OCI-LY3 (cell line): ENCODE measurements at regions not wholly inside any gene's neighbourhood (a gene's known extent, or its start where the extent isn't known, plus 50 kb on each side); places are given as distances from the start of the nearest gene placed in this dataset.

Source experiments
- H2AFZ ChIP-seq: fragments of 200-600, 300-600 bp; shearing (Covaris generic); 2 replicates; pipeline ENCODE4 v1.6.0; 2014; ENCODE audit warnings: antibody characterized with exemption, low read depth, low read length
- H3K27ac ChIP-seq: fragments of 200-600, 300-600 bp; sonication (generic); 2 replicates; pipeline ENCODE4 v1.5.1; 2014; ENCODE audit warnings: mild to moderate bottlenecking, low read length, moderate library complexity, mixed read lengths
- H3K27me3 ChIP-seq: fragments of 200-600, 300-600 bp; sonication (generic); 2 replicates; pipeline ENCODE4 v1.6.1; 2014; ENCODE audit warnings: low read depth, low read length, mixed read lengths
- H3K36me3 ChIP-seq: fragments of 200-600, 300-600 bp; sonication (generic); replicated peaks from 2 replicates; pipeline ENCODE3; 2014; ENCODE audit warnings: low read depth, low read length, mixed read lengths
- H3K4me1 ChIP-seq: fragments of 300-600, 200-600 bp; sonication (generic); 2 replicates; pipeline ENCODE4 v1.6.1; 2014; ENCODE audit warnings: low read length, mixed read lengths
- H3K4me2 ChIP-seq: fragments of 200-600, 300-600 bp; sonication (generic); 2 replicates; pipeline ENCODE4 v1.6.1; 2014; ENCODE audit warnings: low read length, mixed read lengths
- H3K4me3 ChIP-seq: fragments of 300-600, 200-600 bp; sonication (generic); 2 replicates; pipeline ENCODE4 v1.5.1; 2014; ENCODE audit warnings: antibody characterized with exemption, mild to moderate bottlenecking, low read length, moderate library complexity
- H3K79me2 ChIP-seq: fragments of 300-600, 200-600 bp; shearing (Covaris generic); 2 replicates; pipeline ENCODE4 v1.6.1; 2014; ENCODE audit warnings: mild to moderate bottlenecking, low read length, mixed read lengths
- H3K9ac ChIP-seq: fragments of 300-600, 200-600 bp; shearing (Covaris generic); 2 replicates; pipeline ENCODE4 v1.6.0; 2014; ENCODE audit warnings: mild to moderate bottlenecking, low read length, moderate library complexity
- H3K9me3 ChIP-seq: fragments of 200-600, 300-600 bp; shearing (Covaris generic); 2 replicates; pipeline ENCODE4 v1.6.1; 2014; ENCODE audit warnings: low read length, mixed read lengths; ENCODE audit not compliant: insufficient read depth
- H4K20me1 ChIP-seq: fragments of 200-600, 300-600 bp; sonication (generic); 2 replicates; pipeline ENCODE4 v1.6.1; 2016; ENCODE audit warnings: low read length, mixed read lengths; ENCODE audit not compliant: insufficient read depth
- CTCF ChIP-seq: fragments of 200-600, 300-600 bp; sonication (generic); IDR thresholded peaks from 2 replicates; pipeline ENCODE4 v1.5.1; 2014; ENCODE audit warnings: antibody characterized with exemption, low read length, low read depth
- EZH2phosphoT487 ChIP-seq: fragments of 200-600 bp; shearing (Covaris generic); IDR thresholded peaks from 2 replicates; pipeline ENCODE4 v1.6.1; 2018; ENCODE audit warnings: antibody characterized with exemption, mixed run types, low read depth

GRCh38 chr17:79365351-79365750, 245.5 kb downstream of the RBFOX3 start:
- H3K27ac ChIP-seq = no peak overlapping the region
- no peak overlapping the region for H3K4me3 ChIP-seq
- H3K4me1 ChIP-seq = no peaks in the 10 kb centered on the region
- no peaks in the 10 kb centered on the region for H3K79me2 ChIP-seq
- H3K4me2 ChIP-seq = no peak overlapping the region
- peaks cover 49% of the 10 kb centered on the region for H3K27me3 ChIP-seq
- no peaks in the 10 kb centered on the region for H4K20me1 ChIP-seq
- H3K36me3 ChIP-seq = no peaks in the 10 kb centered on the region
- H2AFZ ChIP-seq = no peak overlapping the region
- H3K9ac ChIP-seq = no peak overlapping the region
- TF ChIP-seq CTCF (no peak), EZH2phosphoT487 (no peak)
- H3K9me3 ChIP-seq = no peaks in the 10 kb centered on the region

GRCh38 chr17:79364315-79365094, 246.3 kb downstream of the RBFOX3 start:
- no peak overlapping the region for H3K4me3 ChIP-seq
- peaks cover 49% of the 10 kb centered on the region for H3K27me3 ChIP-seq
- no peaks in the 10 kb centered on the region for H3K79me2 ChIP-seq
- H3K4me1 ChIP-seq = no peaks in the 10 kb centered on the region
- no peak overlapping the region for H3K27ac ChIP-seq
- no peak overlapping the region for H3K9ac ChIP-seq
- no peak overlapping the region for H2AFZ ChIP-seq
- H3K9me3 ChIP-seq = no peaks in the 10 kb centered on the region
- H4K20me1 ChIP-seq = no peaks in the 10 kb centered on the region
- no peak for TF ChIP-seq CTCF
- TF ChIP-seq EZH2phosphoT487 = no peak
- no peaks in the 10 kb centered on the region for H3K36me3 ChIP-seq
- H3K4me2 ChIP-seq = no peak overlapping the region

GRCh38 chr17:79363552-79364275, 247.1 kb downstream of the RBFOX3 start:
- H3K4me2 ChIP-seq = no peak overlapping the region
- no peak overlapping the region for H3K4me3 ChIP-seq
- H3K27me3 ChIP-seq = peaks cover 50% of the 10 kb centered on the region
- no peak overlapping the region for H3K27ac ChIP-seq
- no peak overlapping the region for H3K9ac ChIP-seq
- H3K79me2 ChIP-seq = no peaks in the 10 kb centered on the region
- no peak overlapping the region for H2AFZ ChIP-seq
- H3K36me3 ChIP-seq = no peaks in the 10 kb centered on the region
- no peaks in the 10 kb centered on the region for H3K4me1 ChIP-seq
- H3K9me3 ChIP-seq = no peaks in the 10 kb centered on the region
- no peak for TF ChIP-seq CTCF
- H4K20me1 ChIP-seq = no peaks in the 10 kb centered on the region

DNA sequence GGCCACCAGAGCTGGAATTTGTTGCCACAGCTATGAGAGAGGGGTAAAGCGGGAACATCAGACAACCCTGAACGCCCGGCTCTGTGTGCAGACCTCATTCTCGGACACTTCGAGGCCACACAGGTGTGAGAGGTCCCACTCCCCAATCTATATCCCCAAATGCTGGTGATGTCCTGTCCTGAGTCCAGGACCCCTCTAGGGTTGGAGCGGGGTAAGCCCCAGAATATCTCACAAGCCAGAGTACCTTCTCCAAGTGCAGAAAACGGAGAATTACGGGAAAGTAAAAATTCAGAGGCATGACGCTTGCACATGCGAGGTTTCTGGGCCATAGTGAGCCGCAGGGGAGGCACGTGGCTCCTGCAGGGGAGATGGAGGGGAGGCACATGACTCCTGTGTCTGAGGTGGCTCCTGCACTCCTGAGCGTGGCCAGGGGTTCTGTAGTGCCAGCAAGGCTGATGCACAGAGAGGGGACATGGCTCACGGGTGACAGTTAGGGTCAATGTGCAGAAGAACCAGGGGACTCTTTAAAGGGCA, 248.0 kb downstream of the RBFOX3 start:
- H3K27me3 ChIP-seq = peaks cover 44% of the 10 kb centered on the region

More for the DNA sequence above, 248.0 kb downstream of the RBFOX3 start:
- H4K20me1 ChIP-seq = no peaks in the 10 kb centered on the region
- H3K9ac ChIP-seq = no peak overlapping the region
- no peak overlapping the region for H2AFZ ChIP-seq
- no peaks in the 10 kb centered on the region for H3K79me2 ChIP-seq
- H3K4me1 ChIP-seq = no peaks in the 10 kb centered on the region
- H3K36me3 ChIP-seq = no peaks in the 10 kb centered on the region
- no peak overlapping the region for H3K4me2 ChIP-seq
- no peaks in the 10 kb centered on the region for H3K9me3 ChIP-seq
- H3K4me3 ChIP-seq = no peak overlapping the region
- TF ChIP-seq CTCF (no peak), EZH2phosphoT487 (no peak)
- H3K27ac ChIP-seq = no peak overlapping the region
